ENCODE measurements at regions not wholly inside any gene's neighbourhood (a gene's known extent, or its start where the extent isn't known, plus 50 kb on each side); places are given as distances from the start of the nearest gene placed in this dataset.

DNA sequence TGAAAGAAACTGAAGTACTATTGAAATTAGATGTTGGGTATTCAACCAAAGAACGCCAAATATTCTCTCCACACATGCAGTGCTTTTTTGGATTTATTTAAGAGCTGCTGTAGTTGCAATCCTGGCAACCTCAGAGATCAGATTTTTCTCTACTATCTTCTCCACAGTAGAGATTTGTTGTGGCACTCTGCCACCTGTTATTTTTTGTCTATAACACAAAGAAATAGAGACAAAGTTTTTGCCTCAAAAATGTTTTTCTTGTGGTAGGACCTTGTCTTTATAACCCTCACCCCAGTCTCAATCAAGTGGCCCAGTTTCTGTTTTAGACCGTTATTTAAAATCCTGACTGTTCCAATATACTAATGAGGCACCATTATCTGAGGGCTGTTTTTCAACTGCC, 79.4 kb downstream of the SCG2 start:
- TF ChIP-seq, protein P1, sequence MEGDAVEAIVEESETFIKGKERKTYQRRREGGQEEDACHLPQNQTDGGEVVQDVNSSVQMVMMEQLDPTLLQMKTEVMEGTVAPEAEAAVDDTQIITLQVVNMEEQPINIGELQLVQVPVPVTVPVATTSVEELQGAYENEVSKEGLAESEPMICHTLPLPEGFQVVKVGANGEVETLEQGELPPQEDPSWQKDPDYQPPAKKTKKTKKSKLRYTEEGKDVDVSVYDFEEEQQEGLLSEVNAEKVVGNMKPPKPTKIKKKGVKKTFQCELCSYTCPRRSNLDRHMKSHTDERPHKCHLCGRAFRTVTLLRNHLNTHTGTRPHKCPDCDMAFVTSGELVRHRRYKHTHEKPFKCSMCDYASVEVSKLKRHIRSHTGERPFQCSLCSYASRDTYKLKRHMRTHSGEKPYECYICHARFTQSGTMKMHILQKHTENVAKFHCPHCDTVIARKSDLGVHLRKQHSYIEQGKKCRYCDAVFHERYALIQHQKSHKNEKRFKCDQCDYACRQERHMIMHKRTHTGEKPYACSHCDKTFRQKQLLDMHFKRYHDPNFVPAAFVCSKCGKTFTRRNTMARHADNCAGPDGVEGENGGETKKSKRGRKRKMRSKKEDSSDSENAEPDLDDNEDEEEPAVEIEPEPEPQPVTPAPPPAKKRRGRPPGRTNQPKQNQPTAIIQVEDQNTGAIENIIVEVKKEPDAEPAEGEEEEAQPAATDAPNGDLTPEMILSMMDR (IDR thresholded peaks at IDR 0.05) = no peak
- no peak for TF ChIP-seq POLR2A (IDR thresholded peaks at IDR 0.05)
